IMR-90 (cell line): ENCODE measurements at regions not wholly inside any gene's neighbourhood (a gene's known extent, or its start where the extent isn't known, plus 50 kb on each side); places are given as distances from the start of the nearest gene placed in this dataset.

Source experiments
- ATAC-seq: fragments of 200-7000 bp; cut with Tn5 transposase; 2 replicates; pipeline ENCODE4 v1.9.1; 2020; ENCODE audit warnings: low read depth, mild to moderate bottlenecking, moderate library complexity
- BruUV-seq: library from RNA; stranded (reverse); fragments of 400-500 nt; replicated peaks from 2 replicates; lab custom pipeline; 2021; lab: Mats Ljungman, UMichigan
- CTCF ChIA-PET: fragments of 300-600 bp; formaldehyde crosslinking; extraction: SDS; loops from one replicate; lab custom pipeline; 2021; ENCODE audit warnings: antibody characterized with exemption; lab: Yijun Ruan, JAX
- POLR2A ChIA-PET: fragments of 300-600 bp; sonication (Branson Sonifier 250); formaldehyde crosslinking; loops from one replicate; lab custom pipeline; 2022; ENCODE audit warnings: antibody characterized with exemption; ENCODE audit not compliant: unreplicated experiment; lab: Charles Lee
- DNase-seq: peaks from one replicate; pipeline ENCODE4 v3.0.0; 2013
- H2AFZ ChIP-seq: replicated peaks from 2 replicates; pipeline ENCODE3; 2013; ENCODE audit warnings: low read length, mild to moderate bottlenecking; ENCODE audit not compliant: poor library complexity
- H2AK5ac ChIP-seq: 2 replicates; pipeline ENCODE4 v1.6.1; 2013; ENCODE audit warnings: low read depth, low read length, inconsistent platforms
- H2AK9ac ChIP-seq: replicated peaks from 2 replicates; pipeline ENCODE3; 2013; ENCODE audit warnings: mild to moderate bottlenecking, low read depth, low read length, moderate library complexity; ENCODE audit not compliant: poor library complexity
- H2BK120ac ChIP-seq: 2 replicates; pipeline ENCODE4 v1.6.1; 2013; ENCODE audit warnings: low read depth, low read length, inconsistent platforms
- H2BK15ac ChIP-seq: 3 replicates; pipeline ENCODE4 v1.6.1; 2013; ENCODE audit warnings: low read depth, low read length, inconsistent platforms
- H2BK20ac ChIP-seq: 2 replicates; pipeline ENCODE4 v1.6.1; 2013; ENCODE audit warnings: low read depth, mild to moderate bottlenecking, inconsistent platforms, low read length, moderate library complexity
- H2BK5ac ChIP-seq: 2 replicates; pipeline ENCODE4 v1.6.1; 2013; ENCODE audit warnings: mild to moderate bottlenecking, low read depth, low read length, inconsistent platforms; ENCODE audit not compliant: poor library complexity, severe bottlenecking
- H3K14ac ChIP-seq: replicated peaks from 2 replicates; pipeline ENCODE4 v1.6.1; 2013; ENCODE audit warnings: low read depth, low read length, inconsistent platforms
- H3K18ac ChIP-seq: 2 replicates; pipeline ENCODE4 v1.6.1; 2013; ENCODE audit warnings: low read depth, low read length, control low read depth
- H3K23ac ChIP-seq: 2 replicates; pipeline ENCODE4 v1.6.1; 2013; ENCODE audit warnings: low read depth, low read length, inconsistent platforms
- H3K27ac ChIP-seq: 2 replicates; pipeline ENCODE4 v1.5.1; 2013; ENCODE audit warnings: mild to moderate bottlenecking, control low read depth, low read length; ENCODE audit not compliant: insufficient read depth
- H3K27me3 ChIP-seq: 2 replicates; pipeline ENCODE4 v1.6.1; 2013; ENCODE audit warnings: low read length; ENCODE audit not compliant: control insufficient read depth, insufficient read depth
- H3K36me3 ChIP-seq: 2 replicates; pipeline ENCODE4 v1.6.1; 2013; ENCODE audit warnings: low read length, mixed read lengths; ENCODE audit not compliant: control insufficient read depth, insufficient read depth
- H3K4ac ChIP-seq: 2 replicates; pipeline ENCODE4 v1.6.1; 2013; ENCODE audit warnings: low read depth, low read length, inconsistent platforms
- H3K4me1 ChIP-seq: 2 replicates; pipeline ENCODE4 v1.6.1; 2013; ENCODE audit warnings: low read length, mixed read lengths; ENCODE audit not compliant: control insufficient read depth, insufficient read depth
- H3K4me2 ChIP-seq: 2 replicates; pipeline ENCODE4 v1.6.1; 2013; ENCODE audit warnings: low read depth, mild to moderate bottlenecking, control low read depth, low read length, moderate library complexity
- H3K4me3 ChIP-seq: 2 replicates; pipeline ENCODE4 v1.5.1; 2013; ENCODE audit warnings: low read depth, mild to moderate bottlenecking, control low read depth, low read length, moderate library complexity; ENCODE audit not compliant: insufficient read depth
- H3K56ac ChIP-seq: 2 replicates; pipeline ENCODE4 v1.6.1; 2013; ENCODE audit warnings: low read length, inconsistent platforms; ENCODE audit not compliant: insufficient read depth; ENCODE audit errors: extremely low read depth
- H3K79me1 ChIP-seq, 2 experiments: 2 replicates each; pipeline ENCODE4 v1.6.1; 2013; ENCODE audit warnings: low read length in 2 of 2, inconsistent platforms in 1 of 2, low read depth in 1 of 2
- H3K9ac ChIP-seq: 2 replicates; pipeline ENCODE4 v1.6.1; 2013; ENCODE audit warnings: low read depth, low read length, control low read depth
- H3K9me1 ChIP-seq: 2 replicates; pipeline ENCODE4 v1.6.1; 2013; ENCODE audit warnings: low read length, inconsistent platforms; ENCODE audit not compliant: insufficient read depth
- H3K9me3 ChIP-seq: 2 replicates; pipeline ENCODE4 v1.6.1; 2013; ENCODE audit warnings: low read length; ENCODE audit not compliant: control insufficient read depth, insufficient read depth
- H4K20me1 ChIP-seq: 2 replicates; pipeline ENCODE4 v1.6.1; 2013; ENCODE audit warnings: low read length, inconsistent platforms; ENCODE audit not compliant: insufficient read depth
- H4K5ac ChIP-seq: 2 replicates; pipeline ENCODE4 v1.6.1; 2013; ENCODE audit warnings: mild to moderate bottlenecking, low read depth, low read length, control low read depth
- H4K8ac ChIP-seq, 2 experiments: 2 replicates each; pipeline ENCODE4 v1.6.1; 2013; ENCODE audit warnings: low read depth in 2 of 2, low read length in 2 of 2, control low read depth in 1 of 2, inconsistent platforms in 1 of 2
- H4K91ac ChIP-seq: 2 replicates; pipeline ENCODE4 v1.6.1; 2013; ENCODE audit warnings: low read depth, low read length, inconsistent platforms; ENCODE audit not compliant: insufficient read depth
- CEBPB ChIP-seq: IDR thresholded peaks from 2 replicates; pipeline ENCODE4 v1.6.1; 2012; ENCODE audit warnings: low read depth, low read length, improper control_type of control experiment
- CHD1 ChIP-seq: IDR thresholded peaks from 2 replicates; pipeline ENCODE4 v1.6.1; 2012; ENCODE audit warnings: low read depth, low read length, improper control_type of control experiment
- ELK1 ChIP-seq: fragments of 150-350 bp; IDR thresholded peaks from 2 replicates; pipeline ENCODE4 v1.6.1; 2016; ENCODE audit warnings: low read depth, mild to moderate bottlenecking, low read length, moderate library complexity, borderline replicate concordance
- MXI1 ChIP-seq: IDR thresholded peaks from 2 replicates; pipeline ENCODE4 v1.6.1; 2012; ENCODE audit warnings: low read depth, mild to moderate bottlenecking, low read length, moderate library complexity, borderline replicate concordance
- NFE2L2 ChIP-seq: fragments of 150-350 bp; IDR thresholded peaks from 2 replicates; pipeline ENCODE4 v1.6.1; 2016; ENCODE audit warnings: low read depth, mild to moderate bottlenecking, low read length
- POLR2A ChIP-seq: IDR thresholded peaks from 2 replicates; pipeline ENCODE4 v1.6.1; 2012; ENCODE audit warnings: mild to moderate bottlenecking, low read depth, low read length
- RAD21 ChIP-seq: IDR thresholded peaks from 2 replicates; pipeline ENCODE4 v1.6.1; 2012; ENCODE audit warnings: low read length, improper control_type of control experiment
- RCOR1 ChIP-seq: IDR thresholded peaks from 2 replicates; pipeline ENCODE4 v1.6.1; 2012; ENCODE audit warnings: mild to moderate bottlenecking, low read length, improper control_type of control experiment; ENCODE audit not compliant: insufficient replicate concordance
- WGBS, 2 experiments: methylation state at CpG; one replicate each; pipeline versions ENCODE4 v1.1.5 to v1.1.7; 2013; ENCODE audit warnings: missing lambda C conversion rate in 2 of 2; ENCODE audit not compliant: insufficient read length in 1 of 2; ENCODE audit errors: extremely low coverage in 2 of 2; 5-methylcytosine and 5-hydroxymethylcytosine counted together
- dilution Hi-C: fragments of 300-500 bp; cut with HindIII; formaldehyde crosslinking; loops from one replicate; pipeline ENCODE4 v1.14.3; 2018; ENCODE audit warnings: low sequenced_read_pairs; ENCODE audit not compliant: unreplicated experiment
- in situ Hi-C: fragments of 300-500 bp; cut with MboI; formaldehyde crosslinking; loops from 3 replicates; pipeline ENCODE4 v1.14.3; 2019; ENCODE audit warnings: low sequenced_read_pairs, inconsistent platforms, mixed read lengths
- intact Hi-C: fragments of 100-400 bp; cut with micrococcal nuclease; formaldehyde crosslinking; loops from 2 replicates; pipeline ENCODE4 v1.10.0; 2022

- Histone ChIP-seq H3K27me3 (peaks cover 5% of the 10 kb centered on the region), H3K4me2 (no peak overlapping the region), H3K56ac (no peak overlapping the region), H2AK9ac (no peak overlapping the region), H3K4ac (no peak overlapping the region), H2AK5ac (no peak overlapping the region), H2BK120ac (no peak overlapping the region), H2BK15ac (no peak overlapping the region), H3K79me1 (no peaks in the 10 kb centered on the region), H4K8ac (no peak overlapping the region), H2AFZ (no peak overlapping the region), H4K91ac (no peak overlapping the region), H2BK5ac (no peak overlapping the region), H2BK20ac (no peak overlapping the region), H3K14ac (no peak overlapping the region), H3K36me3 (no peaks in the 10 kb centered on the region), H3K27ac (no peak overlapping the region), H3K9me3 (no peaks in the 10 kb centered on the region), H3K9ac (no peak overlapping the region), H4K5ac (no peak overlapping the region), H3K4me3 (no peak overlapping the region), H3K9me1 (no peaks in the 10 kb centered on the region), H3K18ac (no peak overlapping the region), H3K23ac (no peak overlapping the region), H3K4me1 (no peaks in the 10 kb centered on the region), H4K20me1 (no peaks in the 10 kb centered on the region)
- no peak for DNase-seq
- dilution Hi-C loops (no loop called here), in situ Hi-C loops (no loop called here), intact Hi-C loops (no loop called here)
- 0 to 100% methylated on average over 1 of the region's 9 CpGs for WGBS, 2 experiments
- ChIA-PET CTCF (interaction anchor here (1.6 kb wide), 1 partner anchor 8 kb away, joined by 3 read pairs; no protein-coding TSS in a partner anchor), POLR2A (no interaction called here)
- no peak for TF ChIP-seq MXI1
- TF ChIP-seq NFE2L2, result no peak
- no peak for TF ChIP-seq ELK1
- no peak for TF ChIP-seq RCOR1
- no peak for TF ChIP-seq POLR2A
- no peak for TF ChIP-seq RAD21
- TF ChIP-seq CEBPB, result no peak
- TF ChIP-seq CHD1, result no peak
- no TSS peak for BruUV-seq
- no peak for ATAC-seq
Measured at GRCh38 chr13:99855526-99856420, 115.8 kb downstream of the ZIC5 start.
